Endothelial cell of hepatic sinusoid (primary cell): ENCODE measurements at regions not wholly inside any gene's neighbourhood (a gene's known extent, or its start where the extent isn't known, plus 50 kb on each side); places are given as distances from the start of the nearest gene placed in this dataset.
"Not testable (repeated sequence)": the region's sequence is repeated elsewhere in the genome, so short reads cannot be mapped to it uniquely, and the experiment has no call there.

ENCODE experiments used
- in situ Hi-C: cut with HindIII; loops from 2 replicates; pipeline ENCODE4 v1.10.0; 2017; ENCODE audit warnings: low sequenced_read_pairs

DNA sequence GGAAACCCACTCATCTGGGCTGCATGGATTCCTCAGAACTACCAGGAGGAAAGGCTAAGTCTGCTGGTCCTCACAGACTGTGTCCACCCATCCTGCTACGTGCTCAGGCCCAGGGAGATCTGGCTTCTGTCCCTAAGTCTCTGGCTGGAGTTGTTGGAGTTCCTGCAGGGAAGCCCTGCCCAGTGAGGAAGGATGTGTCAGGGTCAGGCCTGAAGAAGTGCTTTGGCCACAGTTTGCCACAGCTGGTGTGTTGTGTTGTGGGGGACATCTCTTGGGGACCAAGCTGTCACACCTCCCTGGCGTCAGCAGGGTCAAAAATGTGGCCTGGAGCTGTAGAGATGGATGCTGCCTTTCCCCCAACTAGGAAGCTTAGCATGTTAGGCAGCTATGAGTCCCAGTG, 684.7 kb downstream of the METTL15 start:
- in situ Hi-C loops: no loop called here

DNA sequence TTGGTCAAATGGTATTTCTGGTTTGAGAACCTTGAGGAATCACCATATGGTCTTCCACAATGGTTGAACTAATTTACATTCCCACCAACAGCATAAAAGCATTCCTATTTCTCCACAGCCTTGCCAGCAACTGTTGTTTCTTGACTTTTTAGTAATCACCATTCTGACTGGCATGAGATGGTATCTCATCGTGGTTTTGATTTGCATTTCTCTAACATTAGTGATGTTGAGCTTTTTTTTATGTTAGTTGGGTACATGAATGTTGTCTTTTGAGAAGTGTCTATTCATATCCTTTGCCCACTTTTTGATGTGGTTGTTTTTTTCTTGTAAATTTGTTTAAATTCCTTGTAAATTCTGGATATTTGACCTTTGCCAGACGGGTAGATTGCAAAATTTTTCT, 679.7 kb downstream of the METTL15 start:
- in situ Hi-C loops: not testable (repeated sequence)

DNA sequence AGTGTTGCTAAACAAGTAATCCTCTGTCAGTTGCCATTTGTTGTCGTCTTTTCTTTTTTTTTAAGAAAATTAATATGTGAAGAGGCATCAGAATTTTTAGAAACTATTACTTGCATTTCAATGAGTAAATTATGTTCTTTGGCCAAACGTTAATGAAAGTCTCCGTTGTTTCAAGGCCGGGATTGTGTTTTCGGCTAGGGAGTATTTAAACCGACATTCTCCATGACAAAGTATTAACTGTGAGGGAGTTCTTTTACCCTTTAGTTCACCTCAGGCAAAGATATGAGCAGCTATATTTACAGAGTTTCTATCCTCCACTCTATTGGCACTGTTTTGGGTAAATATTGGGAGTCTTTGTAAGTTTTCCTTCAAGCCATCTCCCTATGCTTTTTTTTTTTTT, 668.9 kb downstream of the METTL15 start:
- in situ Hi-C loops: no loop called here

DNA sequence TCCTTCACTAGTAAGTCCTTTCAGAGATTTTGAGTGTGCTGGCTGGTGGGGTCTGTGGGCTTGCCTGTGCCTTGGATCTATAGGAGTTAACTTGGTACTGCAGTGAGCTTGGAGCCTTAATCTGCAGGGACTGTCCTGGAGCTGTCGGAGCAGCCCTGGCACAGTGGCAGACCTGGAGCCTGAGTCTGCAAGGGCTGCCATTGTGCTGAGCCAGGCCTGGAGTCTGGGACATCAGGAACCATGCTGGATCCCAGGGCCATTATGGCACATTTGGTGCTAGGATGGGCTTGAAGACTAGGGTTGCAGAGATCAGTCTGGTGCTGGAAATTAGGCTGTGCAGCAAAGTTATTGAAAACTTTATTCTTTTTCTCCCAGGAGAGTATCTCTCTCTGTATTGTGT, 665.4 kb downstream of the METTL15 start:
- in situ Hi-C loops: no loop called here

DNA sequence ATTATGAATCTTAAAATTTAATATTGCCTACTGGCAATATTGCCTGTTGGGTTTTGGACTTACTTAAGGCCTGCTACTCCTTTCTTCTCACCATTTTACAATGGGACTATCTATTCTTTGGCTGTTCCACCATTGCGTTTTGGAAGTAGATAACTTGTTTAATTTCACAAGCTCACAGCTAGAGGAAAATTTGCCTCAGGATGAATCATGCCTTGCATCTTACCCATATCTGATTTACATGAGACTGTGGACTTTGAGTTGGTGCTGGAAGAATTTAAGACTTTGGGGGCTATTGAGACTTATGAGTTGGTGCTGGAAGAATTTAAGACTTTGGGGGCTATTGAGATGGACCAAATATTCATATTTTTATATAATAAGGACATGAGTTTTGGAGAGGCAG, 662.6 kb downstream of the METTL15 start:
- in situ Hi-C loops: no loop called here

DNA sequence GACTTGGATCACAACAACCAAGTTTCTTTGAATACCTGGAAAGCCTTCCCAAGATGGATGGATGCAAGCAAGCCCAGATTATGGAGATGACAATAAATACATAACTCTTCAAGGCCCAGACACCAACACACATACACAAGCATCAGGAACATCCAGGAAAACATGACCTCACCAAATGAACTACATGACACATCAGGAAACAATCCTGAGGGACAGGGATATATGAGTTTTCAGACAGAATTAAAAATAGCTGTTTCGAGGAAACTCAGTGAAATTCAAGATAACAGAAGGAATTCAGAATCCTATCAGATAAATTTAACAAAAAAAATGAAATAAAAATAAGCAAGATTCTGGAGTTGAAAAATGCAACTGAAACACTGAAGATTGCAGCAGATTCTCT, 659.4 kb downstream of the METTL15 start:
- in situ Hi-C loops: no loop called here

DNA sequence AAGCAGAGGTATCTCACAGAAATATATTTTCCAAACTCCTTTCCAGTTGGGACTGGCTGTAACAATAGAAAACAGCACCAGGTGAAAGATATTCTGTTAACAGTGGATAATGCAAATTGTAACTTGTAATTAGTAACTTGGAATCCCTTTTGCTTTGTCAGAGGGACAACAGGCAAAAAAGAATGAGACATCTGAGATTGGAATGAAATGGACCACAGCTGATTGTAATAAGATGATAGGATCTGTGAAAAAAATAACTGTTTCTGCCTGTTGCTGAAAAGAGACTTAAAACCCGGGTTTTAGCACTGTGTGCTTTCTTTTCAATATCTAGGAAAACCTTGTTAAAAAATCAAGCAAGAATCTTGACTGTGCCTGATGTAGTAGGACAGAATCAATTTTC, 655.7 kb downstream of the METTL15 start:
- in situ Hi-C loops: loop anchor here (5.0 kb wide), 1 partner anchor 73 kb away; no protein-coding TSS in a partner anchor

DNA sequence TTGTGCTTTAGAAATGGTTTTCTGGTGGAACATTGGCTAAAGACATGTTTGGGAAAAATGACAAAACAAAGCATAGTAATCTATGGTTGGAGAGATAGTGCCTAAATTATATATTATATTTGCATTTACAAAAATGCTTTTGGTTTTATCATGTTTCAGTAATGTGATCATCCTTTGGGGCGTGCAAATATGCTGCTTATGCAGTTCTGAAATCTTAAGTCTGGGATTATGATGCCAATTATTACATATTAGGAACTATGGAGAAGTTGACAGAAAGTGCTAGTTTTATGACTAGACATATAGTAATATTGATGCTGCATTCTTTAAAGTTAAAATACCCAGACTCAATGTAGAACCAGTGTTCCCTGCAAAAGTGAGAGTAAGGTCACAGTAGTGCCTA, 655.0 kb downstream of the METTL15 start:
- in situ Hi-C loops: loop anchor here (5.0 kb wide), 1 partner anchor 74 kb away; no protein-coding TSS in a partner anchor

DNA sequence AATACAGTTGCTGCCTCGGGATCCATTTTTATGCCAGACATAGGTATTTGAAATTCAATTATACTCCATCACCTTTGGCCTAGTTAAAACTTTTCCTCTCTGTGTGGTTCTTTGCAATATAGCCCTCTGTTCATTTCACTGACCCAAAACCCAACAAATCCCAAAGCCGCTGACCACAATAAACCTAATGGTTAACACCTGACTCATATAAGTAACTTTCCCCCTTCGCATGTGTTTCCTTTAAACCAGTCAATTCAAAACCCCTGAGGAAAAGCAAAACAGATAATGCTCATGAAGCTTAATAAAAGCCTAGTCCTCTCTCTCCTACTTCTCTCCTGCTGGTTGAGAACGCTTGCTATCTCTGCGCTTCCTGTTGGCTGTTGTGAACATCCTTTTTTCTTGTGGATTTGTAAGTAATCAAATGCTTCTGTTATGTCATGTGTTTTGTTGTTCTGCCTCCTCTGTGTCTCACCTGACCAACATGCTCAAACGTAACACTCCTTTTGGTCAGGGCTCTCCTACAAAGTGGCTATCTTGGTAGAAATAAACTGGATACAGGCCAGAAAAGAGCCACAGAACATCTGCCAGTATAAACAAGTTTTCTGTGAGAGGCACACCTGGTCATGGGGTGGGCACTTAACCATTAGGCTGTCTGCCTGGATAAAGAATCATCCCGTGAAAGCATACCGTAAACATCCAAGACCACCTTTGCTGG, 652.6 kb downstream of the METTL15 start:
- in situ Hi-C loops: loop anchor here (5.0 kb wide), 1 partner anchor 76 kb away; no protein-coding TSS in a partner anchor

DNA sequence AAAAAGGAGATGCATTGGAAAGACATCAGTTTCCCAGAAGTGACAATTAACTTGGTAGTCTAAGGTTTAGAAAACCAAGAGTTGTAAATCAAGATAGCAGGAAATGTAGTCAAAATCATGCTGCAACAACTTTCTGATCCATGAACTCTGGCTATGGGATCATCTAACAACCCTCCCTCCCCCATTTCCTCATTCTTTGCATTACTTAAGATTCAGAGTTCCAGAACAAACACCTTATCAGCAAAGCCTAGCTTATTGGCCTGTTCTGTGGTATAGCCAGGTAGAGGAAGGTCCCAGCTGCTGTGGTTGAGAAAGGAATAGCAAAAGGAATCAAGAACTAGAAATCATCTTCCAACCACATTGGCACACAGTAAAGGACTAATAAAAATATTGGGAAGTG, 651.1 kb downstream of the METTL15 start:
- in situ Hi-C loops: no loop called here

DNA sequence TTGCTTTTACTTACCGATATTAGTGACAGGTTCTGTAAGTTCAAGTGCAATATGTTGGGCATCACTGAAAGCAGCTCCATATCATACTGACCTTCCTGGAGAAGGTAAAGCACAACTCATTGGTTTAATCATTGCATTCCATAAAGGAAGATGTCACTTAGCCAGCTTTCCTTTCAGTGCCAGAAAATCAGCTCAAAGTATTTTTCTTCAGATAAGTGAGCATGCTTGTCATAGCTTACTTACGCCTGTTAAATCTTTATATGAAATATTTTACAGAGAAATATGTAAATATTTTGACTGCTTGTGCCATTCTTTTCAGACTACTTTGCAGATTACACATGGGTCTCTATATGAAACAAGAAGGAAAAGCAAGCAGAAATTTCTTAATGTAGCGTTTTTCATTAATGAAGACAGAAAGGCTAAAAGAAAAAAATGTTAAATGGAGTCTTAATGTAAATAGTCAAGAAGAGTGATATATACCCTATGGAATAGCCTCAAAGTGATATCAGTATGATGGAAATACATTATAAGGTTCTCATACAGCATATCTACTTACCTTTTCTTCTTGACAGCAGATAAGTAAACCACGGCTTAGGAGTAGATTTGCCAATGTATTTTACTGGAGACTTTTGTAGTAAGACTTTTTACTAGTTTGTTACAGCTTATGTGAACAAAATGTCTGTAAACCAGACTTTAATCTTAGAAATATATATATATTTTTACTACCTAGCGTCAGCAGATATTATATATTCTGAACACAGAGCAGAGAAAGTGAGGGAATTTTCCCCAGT, 649.7 kb downstream of the METTL15 start:
- in situ Hi-C loops: no loop called here

DNA sequence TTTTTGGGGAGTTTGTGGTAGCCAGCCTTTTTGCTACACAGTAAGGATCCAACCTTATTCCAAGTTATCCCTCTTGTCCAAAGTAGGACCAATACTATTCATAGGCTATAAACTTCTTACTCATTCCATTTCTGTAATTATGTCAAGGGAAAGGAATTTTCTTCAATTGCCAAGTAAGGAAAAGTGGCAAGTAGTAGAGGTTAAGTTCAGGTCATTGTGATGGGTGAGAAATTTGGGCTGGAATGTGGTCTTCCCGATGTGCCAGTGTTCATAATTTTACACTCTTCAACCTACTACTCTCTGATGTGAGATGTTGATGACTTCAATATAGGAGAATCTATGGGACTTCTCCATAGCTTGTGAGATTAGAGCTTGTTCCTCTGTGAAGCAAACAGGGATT, 648.8 kb downstream of the METTL15 start:
- in situ Hi-C loops: no loop called here

DNA sequence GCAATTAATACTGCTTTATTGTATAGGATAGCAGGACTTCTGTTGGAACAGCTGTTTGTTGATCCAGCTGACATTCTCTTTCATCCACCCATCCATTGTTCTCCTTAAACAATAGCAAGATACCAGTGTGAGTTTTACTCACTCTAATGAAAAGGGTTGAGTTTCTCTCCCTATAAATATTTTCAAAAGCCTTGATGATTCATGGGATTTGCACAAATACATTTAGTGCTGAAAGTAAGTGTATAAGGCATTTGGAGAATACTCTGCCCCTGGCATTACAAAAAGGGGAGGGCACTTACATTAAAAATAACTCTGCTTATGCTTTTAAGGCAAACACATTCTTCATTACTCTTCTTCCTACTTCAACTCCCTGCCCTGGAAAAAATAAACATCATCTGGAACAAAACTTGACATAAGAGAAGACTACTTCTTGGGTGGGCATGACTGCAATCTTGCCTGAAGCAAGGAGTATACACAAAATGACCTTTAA, 634.9 kb downstream of the METTL15 start:
- in situ Hi-C loops: no loop called here

DNA sequence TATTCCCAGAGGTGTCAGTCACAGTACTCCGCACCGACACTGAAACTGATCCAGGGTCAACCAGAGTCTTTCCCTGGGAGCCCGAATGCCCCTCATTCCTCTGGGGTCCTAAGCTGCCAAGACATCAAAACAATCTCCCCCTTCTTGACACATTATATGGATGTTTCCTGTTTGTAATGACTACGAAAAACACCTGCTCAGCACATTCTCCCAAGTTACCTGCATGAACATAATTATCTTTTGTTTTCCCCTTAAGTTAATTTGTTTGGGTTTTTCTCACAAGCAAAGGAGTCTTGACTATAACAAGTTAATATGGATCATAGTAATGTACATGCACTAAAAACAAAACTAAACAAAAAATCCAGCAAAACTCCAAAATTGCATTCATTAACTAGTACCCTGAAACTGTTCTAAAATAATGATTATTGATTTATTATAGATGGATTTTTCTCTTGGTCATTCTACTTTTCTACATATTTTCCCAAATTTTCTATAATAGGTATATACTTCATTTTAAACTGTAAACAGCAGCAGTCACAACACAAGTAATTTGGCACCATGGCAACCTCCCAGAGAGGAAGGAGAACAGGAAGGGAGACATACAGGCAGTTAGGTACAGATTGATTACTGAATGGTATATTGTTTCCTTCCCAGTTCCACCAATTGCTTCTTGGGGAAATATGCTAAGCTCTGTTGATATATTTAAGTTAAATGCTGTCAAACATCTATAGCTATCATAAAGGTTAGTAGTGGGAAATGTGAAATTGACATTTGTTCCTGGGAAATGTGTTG, 631.5 kb downstream of the METTL15 start:
- in situ Hi-C loops: no loop called here

DNA sequence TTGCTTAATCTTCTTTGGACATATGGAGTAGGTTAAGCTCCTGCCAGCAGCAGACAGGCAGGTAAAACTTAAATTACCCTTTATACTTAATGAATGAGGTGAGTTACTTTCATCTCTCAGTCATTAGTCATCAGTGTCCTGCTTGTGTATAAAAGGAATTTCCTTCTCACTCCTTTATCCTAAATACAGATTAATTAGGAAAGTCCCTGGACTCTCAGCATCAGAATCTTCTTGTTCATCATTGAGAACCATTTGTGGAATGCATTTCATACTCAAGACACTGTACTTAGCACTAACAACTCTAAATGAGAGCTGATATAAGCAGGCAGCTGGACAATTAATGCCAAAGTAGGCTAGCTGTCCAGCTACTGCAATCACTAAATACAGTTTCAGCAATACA, 630.4 kb downstream of the METTL15 start:
- in situ Hi-C loops: no loop called here

DNA sequence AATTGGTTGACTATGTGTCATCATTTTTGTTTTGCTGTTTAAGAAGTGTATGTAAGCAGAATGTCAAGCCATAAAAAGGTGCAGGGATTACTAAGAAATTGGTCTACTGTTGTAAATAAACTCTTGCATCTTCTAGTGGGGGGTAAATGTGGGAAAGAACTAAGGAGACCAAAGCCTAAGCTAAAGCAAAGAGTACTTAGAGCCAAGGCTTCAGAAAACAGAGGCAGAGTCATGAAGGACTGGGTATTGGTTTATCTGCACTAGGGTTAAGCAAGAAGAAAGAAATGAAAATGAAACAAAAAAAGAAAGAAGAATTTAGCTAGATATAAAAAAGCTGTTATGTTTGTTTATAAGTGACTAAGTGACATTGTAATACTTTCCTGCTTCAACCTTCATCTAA, 628.1 kb downstream of the METTL15 start:
- in situ Hi-C loops: no loop called here

DNA sequence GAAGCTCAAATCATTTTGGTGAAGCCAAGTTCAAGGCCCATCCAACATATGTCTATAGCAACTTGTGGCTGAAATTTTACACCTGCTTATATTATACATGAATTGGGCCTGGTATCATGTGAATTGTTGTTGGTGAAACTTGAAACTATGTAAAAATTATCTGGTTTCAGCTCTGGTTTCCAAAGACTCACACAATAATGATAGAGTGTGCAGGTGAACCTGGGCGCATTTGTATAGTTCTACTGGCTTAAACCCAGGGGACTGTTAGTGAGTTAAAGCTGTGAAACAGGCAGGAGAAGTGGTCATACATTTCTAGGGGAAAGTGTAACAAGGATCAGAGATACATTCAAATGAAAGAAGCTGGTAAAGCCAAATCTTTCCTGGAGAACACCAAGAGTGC, 627.3 kb downstream of the METTL15 start:
- in situ Hi-C loops: no loop called here

DNA sequence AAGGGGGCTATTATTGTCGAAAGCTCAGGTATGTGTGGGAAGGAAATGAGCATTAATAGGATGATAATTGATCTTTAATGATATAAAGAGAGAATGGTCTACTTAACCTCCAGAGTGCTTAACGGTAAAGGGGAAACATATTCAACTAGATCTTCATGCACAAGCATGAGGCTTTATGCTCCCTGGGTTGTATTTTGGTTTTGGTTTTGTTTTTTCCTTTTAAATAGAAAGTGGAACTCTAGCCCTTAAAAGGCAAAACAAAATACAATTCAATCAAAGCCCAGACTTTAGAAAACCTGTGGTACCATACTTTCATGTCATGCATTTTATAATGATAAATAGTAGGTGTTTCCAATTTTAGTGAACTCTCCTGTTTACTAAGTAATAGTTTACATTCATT, 622.7 kb downstream of the METTL15 start:
- in situ Hi-C loops: no loop called here

DNA sequence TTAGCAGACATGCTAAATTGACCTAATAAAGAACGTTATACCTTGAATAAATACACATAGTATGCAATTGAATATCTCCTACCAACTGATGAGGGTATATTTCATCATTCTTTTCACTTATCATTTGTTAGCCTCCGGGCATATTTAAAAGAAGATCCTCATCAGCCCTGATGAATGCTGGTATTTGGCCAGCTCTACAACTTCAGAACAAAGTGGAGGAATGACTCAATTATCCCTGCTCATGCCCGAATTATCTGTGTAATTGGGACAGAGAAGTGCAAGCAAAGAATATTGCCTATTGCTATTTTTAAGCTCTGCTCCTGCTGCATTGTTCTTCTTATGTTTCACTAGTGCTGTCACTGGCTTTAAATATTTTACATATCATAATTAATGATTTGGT, 622.1 kb downstream of the METTL15 start:
- in situ Hi-C loops: no loop called here

DNA sequence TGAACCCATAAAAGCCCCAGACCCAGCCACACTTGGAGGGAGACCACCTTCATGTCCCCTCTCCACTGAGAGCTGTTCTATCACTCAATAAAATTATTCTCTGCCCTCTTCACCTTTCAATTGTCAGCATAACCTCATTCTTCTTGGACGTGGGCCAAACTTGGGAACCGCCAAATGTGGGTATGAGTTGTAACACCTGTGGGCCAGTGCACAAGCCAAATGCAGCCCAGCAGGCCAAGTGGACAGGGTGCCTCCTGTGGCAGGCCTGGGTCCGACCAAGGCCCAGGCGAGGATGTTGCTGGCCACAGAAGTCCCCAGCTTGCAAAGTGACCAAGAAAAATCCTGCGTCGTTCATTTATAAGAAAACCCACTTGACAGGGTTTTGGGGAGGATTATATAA, 621.2 kb downstream of the METTL15 start:
- in situ Hi-C loops: no loop called here

DNA sequence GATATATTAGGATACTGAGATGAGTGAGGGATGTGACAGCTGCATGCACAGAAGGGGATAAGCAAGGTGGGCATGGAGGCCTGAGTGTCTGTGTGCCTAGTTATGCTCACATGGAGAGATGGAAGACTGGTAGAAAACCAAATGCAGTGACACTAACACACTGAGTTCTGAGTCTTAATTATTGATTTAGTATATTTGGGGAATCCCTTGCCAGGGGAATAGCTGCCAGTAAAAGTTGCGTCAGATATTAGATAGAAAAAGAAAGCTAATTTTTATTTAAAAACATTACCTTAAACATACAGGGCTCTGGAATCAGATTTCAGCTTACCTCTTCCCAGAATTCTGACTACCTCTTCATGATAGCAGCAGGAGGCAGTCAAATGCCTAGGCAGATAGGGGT, 620.5 kb downstream of the METTL15 start:
- in situ Hi-C loops: no loop called here
